Amygdala (tissue), 56 donors: ENCODE measurements at regions not wholly inside any gene's neighbourhood (a gene's known extent, or its start where the extent isn't known, plus 50 kb on each side); places are given as distances from the start of the nearest gene placed in this dataset.

Source experiments
- DNase-seq, 56 donors: peaks; one replicate each; lab custom pipeline; 2025; lab: John Stamatoyannopoulos, UW

GRCh38 chr11:77530879-77531278 is 57.0 kb upstream of the PAK1 start:
- no peak for DNase-seq

- DNase-seq, result no peak
Measured at GRCh38 chr11:77529685-77530084, 55.8 kb upstream of the PAK1 start.

- DNase-seq, result peak in 19 of 56 donors; percentile 5 to 75 (median 28)
Measured at GRCh38 chr11:77525455-77526091, 51.7 kb upstream of the PAK1 start.

GRCh38 chr11:77524539-77524938 is 50.6 kb upstream of the PAK1 start:
- no peak for DNase-seq

GRCh38 chr11:77523712-77524111 is 49.8 kb upstream of the PAK1 start:
- DNase-seq, result no peak
